ENCODE measurements at regions not wholly inside any gene's neighbourhood (a gene's known extent, or its start where the extent isn't known, plus 50 kb on each side); places are given as distances from the start of the nearest gene placed in this dataset.

GRCh38 chr7:98462911-98463633, 62.2 kb upstream of the BAIAP2L1 start:
- Mint-ChIP-seq H3K27ac (ENCODE audit: unreplicated experiment) (no peak overlapping the region), H3K9me3 (ENCODE audit: unreplicated experiment) (no peaks in the 10 kb centered on the region)
- no peak for TF ChIP-seq CTCF (IDR thresholded peaks at IDR 0.05)

GRCh38 chr7:98460902-98461301, 60.0 kb upstream of the BAIAP2L1 start:
- H3K9me3 Mint-ChIP-seq (ENCODE audit: unreplicated experiment): no peaks in the 10 kb centered on the region
- no peaks in the 10 kb centered on the region for H3K4me1 Mint-ChIP-seq (ENCODE audit: unreplicated experiment)
- no peaks in the 10 kb centered on the region for H3K27me3 Mint-ChIP-seq (ENCODE audit: unreplicated experiment)
- no peak for TF ChIP-seq CTCF (IDR thresholded peaks at IDR 0.05)
- H3K4me3 Mint-ChIP-seq (ENCODE audit: unreplicated experiment): no peak overlapping the region
- DNase-seq (ENCODE audit: extremely low spot score, unreplicated experiment): no peak
- H3K27ac Mint-ChIP-seq (ENCODE audit: unreplicated experiment): no peak overlapping the region
- H3K36me3 Mint-ChIP-seq (ENCODE audit: unreplicated experiment): no peaks in the 10 kb centered on the region

More at GRCh38 chr7:98462911-98463633, 62.2 kb upstream of the BAIAP2L1 start:
- no peak for DNase-seq (ENCODE audit: extremely low spot score, unreplicated experiment)
- no peaks in the 10 kb centered on the region for H3K36me3 Mint-ChIP-seq (ENCODE audit: unreplicated experiment)
- no peak overlapping the region for H3K4me3 Mint-ChIP-seq (ENCODE audit: unreplicated experiment)
- peaks cover 3% of the 10 kb centered on the region for H3K27me3 Mint-ChIP-seq (ENCODE audit: unreplicated experiment)
- H3K4me1 Mint-ChIP-seq (ENCODE audit: unreplicated experiment): no peaks in the 10 kb centered on the region

GRCh38 chr7:98459529-98459928, 58.6 kb upstream of the BAIAP2L1 start:
- Mint-ChIP-seq H3K4me3 (ENCODE audit: unreplicated experiment) (no peak overlapping the region), H3K4me1 (ENCODE audit: unreplicated experiment) (no peaks in the 10 kb centered on the region), H3K27ac (ENCODE audit: unreplicated experiment) (no peak overlapping the region), H3K9me3 (ENCODE audit: unreplicated experiment) (no peaks in the 10 kb centered on the region), H3K27me3 (ENCODE audit: unreplicated experiment) (no peaks in the 10 kb centered on the region), H3K36me3 (ENCODE audit: unreplicated experiment) (no peaks in the 10 kb centered on the region)
- no peak for DNase-seq (ENCODE audit: extremely low spot score, unreplicated experiment)
- no peak for TF ChIP-seq CTCF (IDR thresholded peaks at IDR 0.05)

- Mint-ChIP-seq H3K27me3 (ENCODE audit: unreplicated experiment) (no peaks in the 10 kb centered on the region), H3K4me3 (ENCODE audit: unreplicated experiment) (no peak overlapping the region), H3K27ac (ENCODE audit: unreplicated experiment) (no peak overlapping the region), H3K4me1 (ENCODE audit: unreplicated experiment) (no peaks in the 10 kb centered on the region), H3K9me3 (ENCODE audit: unreplicated experiment) (peaks cover under 1% of the 10 kb centered on the region), H3K36me3 (ENCODE audit: unreplicated experiment) (no peaks in the 10 kb centered on the region)
- DNase-seq (ENCODE audit: extremely low spot score, unreplicated experiment): no peak
- no peak for TF ChIP-seq CTCF (IDR thresholded peaks at IDR 0.05)
These were observed 57.4 kb upstream of the BAIAP2L1 start for GRCh38 chr7:98458090-98458875.

- H3K36me3 Mint-ChIP-seq (ENCODE audit: unreplicated experiment): no peaks in the 10 kb centered on the region
- H3K27ac Mint-ChIP-seq (ENCODE audit: unreplicated experiment): no peak overlapping the region
- no peak for DNase-seq (ENCODE audit: extremely low spot score, unreplicated experiment)
- TF ChIP-seq CTCF (IDR thresholded peaks at IDR 0.05): no peak
- peaks cover 9% of the 10 kb centered on the region for H3K9me3 Mint-ChIP-seq (ENCODE audit: unreplicated experiment)
- H3K4me1 Mint-ChIP-seq (ENCODE audit: unreplicated experiment): no peaks in the 10 kb centered on the region
- H3K4me3 Mint-ChIP-seq (ENCODE audit: unreplicated experiment): no peak overlapping the region
- H3K27me3 Mint-ChIP-seq (ENCODE audit: unreplicated experiment): no peaks in the 10 kb centered on the region
These were observed 56.0 kb upstream of the BAIAP2L1 start for GRCh38 chr7:98456866-98457265.

All from osteocyte (in vitro differentiated cells).